Cardiac muscle cell (in vitro differentiated cells and primary cell): ENCODE measurements at regions not wholly inside any gene's neighbourhood (a gene's known extent, or its start where the extent isn't known, plus 50 kb on each side); places are given as distances from the start of the nearest gene placed in this dataset.
"Not testable (repeated sequence)": the region's sequence is repeated elsewhere in the genome, so short reads cannot be mapped to it uniquely, and the experiment has no call there.

Experiments used
- DNase-seq, 2 donors: peaks; one replicate each; pipeline versions ENCODE4 v3.0.0 to v3.0.0-alpha.2; 2010 to 2017; ENCODE audit warnings: low read depth in 1 of 2, low spot score in 1 of 2
- H3K27ac ChIP-seq: fragments of 200-600 bp; sonication (generic); 2 replicates; pipeline ENCODE4 v1.5.1; 2016
- H3K27me3 ChIP-seq: fragments of 200-600 bp; sonication (generic); 2 replicates; pipeline ENCODE4 v1.6.0; 2016; ENCODE audit warnings: control low read depth
- H3K36me3 ChIP-seq: fragments of 200-600 bp; sonication (generic); 2 replicates; pipeline ENCODE4 v1.5.1; 2016; ENCODE audit warnings: control low read depth
- H3K4me1 ChIP-seq: fragments of 200-600 bp; sonication (generic); 2 replicates; pipeline ENCODE4 v1.8.1; 2017; ENCODE audit warnings: low read depth, mild to moderate bottlenecking, mixed run types
- H3K4me3 ChIP-seq: fragments of 200-600 bp; sonication (generic); 2 replicates; pipeline ENCODE4 v1.5.1; 2016; ENCODE audit warnings: mild to moderate bottlenecking
- H3K9me3 ChIP-seq: fragments of 200-600 bp; sonication (generic); 2 replicates; pipeline ENCODE4 v1.5.1; 2017; ENCODE audit warnings: low read depth, mild to moderate bottlenecking, control low read depth
- TF ChIP-seq, protein P1 (sequence below): IDR thresholded peaks from 2 replicates; pipeline ENCODE4 v1.5.1; 2012; ENCODE audit warnings: low read depth, mild to moderate bottlenecking, low read length

DNA sequence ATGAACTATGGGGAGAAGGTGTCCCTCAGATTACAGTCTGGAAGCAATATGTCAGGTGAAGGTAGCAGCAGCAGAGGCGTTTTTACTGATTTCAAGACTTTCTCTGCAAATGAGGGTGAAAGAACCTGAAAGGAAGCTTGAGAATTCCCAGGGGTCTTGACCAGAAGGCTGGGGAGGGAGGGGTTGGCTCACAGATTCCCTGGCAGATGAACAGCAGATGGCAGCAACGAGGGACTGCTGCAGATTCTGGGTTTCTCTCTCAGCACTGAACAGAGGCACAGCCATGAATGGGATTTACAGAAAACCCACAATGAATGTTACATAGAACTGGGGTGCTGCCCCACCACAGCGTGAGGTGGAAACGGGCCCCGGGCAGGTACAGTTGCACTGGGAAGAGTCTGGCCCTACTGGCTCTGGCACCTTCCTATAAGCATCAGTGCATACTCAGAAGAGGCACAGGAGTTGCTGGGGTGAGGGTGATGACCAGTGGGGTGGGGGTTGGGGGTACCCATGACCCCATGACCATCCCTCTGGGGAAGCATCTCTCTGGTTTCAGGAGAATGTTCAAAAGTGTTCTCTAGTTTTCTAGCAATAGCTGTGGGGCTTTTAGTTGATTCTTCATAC is 317.8 kb downstream of the SH2D4B start:
- Histone ChIP-seq H3K9me3 (no peaks in the 10 kb centered on the region), H3K27ac (no peak overlapping the region), H3K4me3 (no peak overlapping the region), H3K27me3 (no peaks in the 10 kb centered on the region), H3K36me3 (no peaks in the 10 kb centered on the region), H3K4me1 (no peaks in the 10 kb centered on the region)
- TF ChIP-seq, protein P1, sequence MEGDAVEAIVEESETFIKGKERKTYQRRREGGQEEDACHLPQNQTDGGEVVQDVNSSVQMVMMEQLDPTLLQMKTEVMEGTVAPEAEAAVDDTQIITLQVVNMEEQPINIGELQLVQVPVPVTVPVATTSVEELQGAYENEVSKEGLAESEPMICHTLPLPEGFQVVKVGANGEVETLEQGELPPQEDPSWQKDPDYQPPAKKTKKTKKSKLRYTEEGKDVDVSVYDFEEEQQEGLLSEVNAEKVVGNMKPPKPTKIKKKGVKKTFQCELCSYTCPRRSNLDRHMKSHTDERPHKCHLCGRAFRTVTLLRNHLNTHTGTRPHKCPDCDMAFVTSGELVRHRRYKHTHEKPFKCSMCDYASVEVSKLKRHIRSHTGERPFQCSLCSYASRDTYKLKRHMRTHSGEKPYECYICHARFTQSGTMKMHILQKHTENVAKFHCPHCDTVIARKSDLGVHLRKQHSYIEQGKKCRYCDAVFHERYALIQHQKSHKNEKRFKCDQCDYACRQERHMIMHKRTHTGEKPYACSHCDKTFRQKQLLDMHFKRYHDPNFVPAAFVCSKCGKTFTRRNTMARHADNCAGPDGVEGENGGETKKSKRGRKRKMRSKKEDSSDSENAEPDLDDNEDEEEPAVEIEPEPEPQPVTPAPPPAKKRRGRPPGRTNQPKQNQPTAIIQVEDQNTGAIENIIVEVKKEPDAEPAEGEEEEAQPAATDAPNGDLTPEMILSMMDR, result no peak
- peak in 1 of 2 donors; percentile 56 for DNase-seq

GRCh38 chr10:80856186-80856585 is 318.5 kb downstream of the SH2D4B start:
- Histone ChIP-seq H3K4me1 (no peaks in the 10 kb centered on the region), H3K36me3 (no peaks in the 10 kb centered on the region), H3K4me3 (no peak overlapping the region), H3K9me3 (no peaks in the 10 kb centered on the region), H3K27me3 (no peaks in the 10 kb centered on the region), H3K27ac (no peak overlapping the region)
- TF ChIP-seq, protein P1, result no peak
- DNase-seq, result no peak

- DNase-seq, H3K9me3 ChIP-seq, H3K36me3 ChIP-seq, H3K27ac ChIP-seq, H3K4me3 ChIP-seq, H3K4me1 ChIP-seq, H3K27me3 ChIP-seq: not testable (repeated sequence)
These were observed 321.6 kb downstream of the SH2D4B start for GRCh38 chr10:80859279-80859678.

- Histone ChIP-seq H3K4me1 (no peaks in the 10 kb centered on the region), H3K4me3 (no peak overlapping the region), H3K9me3 (no peaks in the 10 kb centered on the region), H3K27me3 (no peaks in the 10 kb centered on the region), H3K36me3 (no peaks in the 10 kb centered on the region), H3K27ac (no peak overlapping the region)
- no peak for DNase-seq
- TF ChIP-seq, protein P1, result no peak
These were observed 323.0 kb downstream of the SH2D4B start for GRCh38 chr10:80860719-80861118.

DNA sequence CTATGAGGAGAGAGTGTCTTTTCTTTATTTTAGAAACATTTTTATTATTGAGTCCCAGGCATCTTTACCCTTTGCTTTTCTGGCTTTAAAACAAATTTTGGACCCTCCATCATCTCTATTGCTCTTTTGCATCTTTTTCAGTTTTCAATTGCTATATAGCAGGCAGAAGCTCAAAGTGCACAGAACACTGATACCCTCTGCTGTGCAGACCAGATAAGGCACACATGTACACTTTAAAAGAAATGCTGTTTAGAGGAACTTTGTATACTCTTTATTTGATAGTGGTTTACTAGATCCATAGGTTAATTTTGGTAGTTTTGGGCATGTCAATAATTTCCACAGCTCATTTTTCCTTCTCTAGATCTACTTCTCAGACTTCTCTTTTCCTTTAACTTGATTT is 324.2 kb downstream of the SH2D4B start:
- Histone ChIP-seq H3K36me3 (no peaks in the 10 kb centered on the region), H3K4me1 (no peaks in the 10 kb centered on the region), H3K9me3 (no peaks in the 10 kb centered on the region), H3K27me3 (no peaks in the 10 kb centered on the region), H3K27ac (no peak overlapping the region), H3K4me3 (no peak overlapping the region)
- no peak for DNase-seq
- TF ChIP-seq, protein P1, result no peak

DNA sequence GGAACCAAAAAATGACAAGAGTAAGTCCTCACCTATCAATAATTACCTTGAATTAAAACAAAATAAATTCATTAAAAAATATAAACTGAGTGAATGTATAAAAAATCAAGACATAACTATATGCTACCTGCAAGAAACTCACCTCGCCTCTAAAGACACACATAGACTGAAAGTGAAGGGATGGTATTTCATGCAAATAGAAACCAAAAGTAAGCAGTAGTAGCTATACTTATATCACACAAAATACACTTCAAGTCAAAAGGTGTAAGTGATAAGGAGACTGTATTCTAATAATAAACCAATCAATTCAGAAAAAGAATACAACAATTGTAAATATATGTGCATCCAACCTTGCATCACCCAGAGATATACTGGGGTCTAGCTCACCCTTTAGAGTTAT is 332.6 kb downstream of the SH2D4B start:
- TF ChIP-seq, protein P1, result no peak
- Histone ChIP-seq H3K4me3 (no peak overlapping the region), H3K4me1 (no peaks in the 10 kb centered on the region), H3K36me3 (no peaks in the 10 kb centered on the region), H3K9me3 (no peaks in the 10 kb centered on the region), H3K27me3 (no peaks in the 10 kb centered on the region), H3K27ac (no peak overlapping the region)
- no peak for DNase-seq
